HCEC 1CT (cell line): ENCODE measurements at regions not wholly inside any gene's neighbourhood (a gene's known extent, or its start where the extent isn't known, plus 50 kb on each side); places are given as distances from the start of the nearest gene placed in this dataset.
"Not testable (repeated sequence)": the region's sequence is repeated elsewhere in the genome, so short reads cannot be mapped to it uniquely, and the experiment has no call there.

Experiments used
- DNase-seq: peaks from one replicate; pipeline ENCODE4 v3.0.0-alpha.2; 2017

GRCh38 chr2:94576486-94576885, 294.7 kb upstream of the TEKT4 start:
- DNase-seq, result not testable (repeated sequence)

GRCh38 chr2:94577160-94577559, 294.1 kb upstream of the TEKT4 start:
- peak; percentile 5 for DNase-seq

GRCh38 chr2:94579221-94579620, 292.0 kb upstream of the TEKT4 start:
- DNase-seq, result not testable (repeated sequence)

- peak; percentile 55 for DNase-seq
These were observed 288.0 kb upstream of the TEKT4 start for GRCh38 chr2:94583081-94583723.

- DNase-seq, result not testable (repeated sequence)
These were observed 286.7 kb upstream of the TEKT4 start for GRCh38 chr2:94584569-94584968.

- peak; percentile 7 for DNase-seq
These were observed 284.9 kb upstream of the TEKT4 start for GRCh38 chr2:94586032-94586982.

GRCh38 chr2:94587042-94587441, 284.2 kb upstream of the TEKT4 start:
- DNase-seq, result not testable (repeated sequence)

GRCh38 chr2:94594019-94594836, 277.0 kb upstream of the TEKT4 start:
- DNase-seq, result not testable (repeated sequence)

GRCh38 chr2:94595956-94596355, 275.3 kb upstream of the TEKT4 start:
- not testable (repeated sequence) for DNase-seq

- DNase-seq, result peak; percentile 12
These were observed 273.0 kb upstream of the TEKT4 start for GRCh38 chr2:94598075-94598713.

GRCh38 chr2:94600929-94601328, 270.3 kb upstream of the TEKT4 start:
- DNase-seq, result not testable (repeated sequence)

GRCh38 chr2:94602466-94602865, 268.8 kb upstream of the TEKT4 start:
- no peak for DNase-seq

GRCh38 chr2:94622113-94622618, 249.1 kb upstream of the TEKT4 start:
- no peak for DNase-seq

GRCh38 chr2:94628953-94629352, 242.3 kb upstream of the TEKT4 start:
- DNase-seq, result not testable (repeated sequence)

GRCh38 chr2:94641397-94641796, 229.8 kb upstream of the TEKT4 start:
- DNase-seq, result not testable (repeated sequence)

GRCh38 chr2:94652131-94652530, 219.1 kb upstream of the TEKT4 start:
- DNase-seq, result not testable (repeated sequence)

GRCh38 chr2:94669858-94670257, 201.4 kb upstream of the TEKT4 start:
- DNase-seq, result not testable (repeated sequence)

- DNase-seq, result not testable (repeated sequence)
These were observed 177.0 kb upstream of the TEKT4 start for GRCh38 chr2:94694236-94694635.

- DNase-seq, result not testable (repeated sequence)
These were observed 162.2 kb upstream of the TEKT4 start for GRCh38 chr2:94708982-94709381.

- DNase-seq, result no peak
These were observed 145.7 kb upstream of the TEKT4 start for GRCh38 chr2:94725543-94725942.

GRCh38 chr2:94735536-94735935, 135.7 kb upstream of the TEKT4 start:
- not testable (repeated sequence) for DNase-seq

GRCh38 chr2:94737145-94737544, 134.1 kb upstream of the TEKT4 start:
- DNase-seq, result not testable (repeated sequence)
